ENCODE measurements at regions not wholly inside any gene's neighbourhood (a gene's known extent, or its start where the extent isn't known, plus 50 kb on each side); places are given as distances from the start of the nearest gene placed in this dataset.

- no peak for DNase-seq (ENCODE audit: low read depth)
- TF ChIP-seq, protein P1, sequence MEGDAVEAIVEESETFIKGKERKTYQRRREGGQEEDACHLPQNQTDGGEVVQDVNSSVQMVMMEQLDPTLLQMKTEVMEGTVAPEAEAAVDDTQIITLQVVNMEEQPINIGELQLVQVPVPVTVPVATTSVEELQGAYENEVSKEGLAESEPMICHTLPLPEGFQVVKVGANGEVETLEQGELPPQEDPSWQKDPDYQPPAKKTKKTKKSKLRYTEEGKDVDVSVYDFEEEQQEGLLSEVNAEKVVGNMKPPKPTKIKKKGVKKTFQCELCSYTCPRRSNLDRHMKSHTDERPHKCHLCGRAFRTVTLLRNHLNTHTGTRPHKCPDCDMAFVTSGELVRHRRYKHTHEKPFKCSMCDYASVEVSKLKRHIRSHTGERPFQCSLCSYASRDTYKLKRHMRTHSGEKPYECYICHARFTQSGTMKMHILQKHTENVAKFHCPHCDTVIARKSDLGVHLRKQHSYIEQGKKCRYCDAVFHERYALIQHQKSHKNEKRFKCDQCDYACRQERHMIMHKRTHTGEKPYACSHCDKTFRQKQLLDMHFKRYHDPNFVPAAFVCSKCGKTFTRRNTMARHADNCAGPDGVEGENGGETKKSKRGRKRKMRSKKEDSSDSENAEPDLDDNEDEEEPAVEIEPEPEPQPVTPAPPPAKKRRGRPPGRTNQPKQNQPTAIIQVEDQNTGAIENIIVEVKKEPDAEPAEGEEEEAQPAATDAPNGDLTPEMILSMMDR (conservative IDR thresholded peaks at IDR 0.05; ENCODE audit: low read depth, low read length), result no peak
- no peak overlapping the region for H3K4me3 ChIP-seq (ENCODE audit: low read depth, low read length)
Measured at GRCh38 chr3:87047852-87048251, 56.9 kb upstream of the VGLL3 start.

- H3K4me3 ChIP-seq (ENCODE audit: low read depth, low read length), result no peak overlapping the region
- DNase-seq (ENCODE audit: low read depth), result no peak
- TF ChIP-seq, protein P1 (conservative IDR thresholded peaks at IDR 0.05; ENCODE audit: low read depth, low read length), result no peak
Measured at GRCh38 chr3:87046241-87046640, 55.3 kb upstream of the VGLL3 start.

DNA sequence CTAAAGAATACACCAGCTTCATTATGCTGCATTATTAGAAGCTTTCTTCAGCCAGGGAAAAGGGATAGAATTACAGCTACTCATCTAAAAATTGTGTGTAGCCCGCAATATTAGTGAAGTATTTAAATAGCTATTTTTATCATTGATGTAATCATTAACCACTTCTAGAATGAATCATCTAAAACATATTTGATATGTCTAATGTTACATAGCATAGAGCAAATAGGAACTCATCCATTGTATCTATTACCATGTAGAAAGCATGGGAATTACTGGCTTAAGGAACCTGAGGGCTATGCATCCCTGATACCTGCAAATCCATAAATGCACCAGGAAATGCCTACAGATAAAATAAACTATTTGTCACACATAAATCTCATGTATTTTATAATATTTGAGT is 54.5 kb upstream of the VGLL3 start:
- DNase-seq (ENCODE audit: low read depth), result no peak
- no peak overlapping the region for H3K4me3 ChIP-seq (ENCODE audit: low read depth, low read length)
- TF ChIP-seq, protein P1 (conservative IDR thresholded peaks at IDR 0.05; ENCODE audit: low read depth, low read length), result no peak

- TF ChIP-seq, protein P1 (conservative IDR thresholded peaks at IDR 0.05; ENCODE audit: low read depth, low read length), result no peak
Measured at GRCh38 chr3:87044846-87045245, 53.9 kb upstream of the VGLL3 start.

DNA sequence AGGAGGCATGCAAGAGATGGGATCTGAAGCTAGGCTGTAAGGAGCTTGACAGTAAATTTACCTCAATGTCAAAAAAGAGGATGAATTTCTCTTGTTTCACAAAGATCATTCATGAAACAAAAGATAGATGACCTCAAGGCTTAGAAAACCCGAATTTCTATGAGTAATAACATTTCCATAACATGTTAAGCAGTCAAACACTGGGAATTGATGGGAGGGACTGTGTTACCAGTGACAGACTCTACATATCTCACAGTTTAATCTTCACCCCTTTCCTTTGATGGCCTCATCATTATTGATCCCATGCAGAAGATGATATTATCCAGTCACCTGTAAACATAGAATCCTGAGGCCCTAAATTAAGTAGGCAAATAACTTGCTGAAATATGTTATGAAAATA is 53.5 kb upstream of the VGLL3 start:
- no peak overlapping the region for H3K4me3 ChIP-seq (ENCODE audit: low read depth, low read length)
- TF ChIP-seq, protein P1 (conservative IDR thresholded peaks at IDR 0.05; ENCODE audit: low read depth, low read length), result no peak
- DNase-seq (ENCODE audit: low read depth), result no peak

More at GRCh38 chr3:87044846-87045245, 53.9 kb upstream of the VGLL3 start:
- H3K4me3 ChIP-seq (ENCODE audit: low read depth, low read length), result no peak overlapping the region
- no peak for DNase-seq (ENCODE audit: low read depth)

GRCh38 chr3:87041191-87041590 is 50.2 kb upstream of the VGLL3 start:
- TF ChIP-seq, protein P1 (conservative IDR thresholded peaks at IDR 0.05; ENCODE audit: low read depth, low read length), result no peak
- H3K4me3 ChIP-seq (ENCODE audit: low read depth, low read length), result no peak overlapping the region
- DNase-seq (ENCODE audit: low read depth), result no peak
